ENCODE measurements at regions not wholly inside any gene's neighbourhood (a gene's known extent, or its start where the extent isn't known, plus 50 kb on each side); places are given as distances from the start of the nearest gene placed in this dataset.
"Not testable (repeated sequence)": the region's sequence is repeated elsewhere in the genome, so short reads cannot be mapped to it uniquely, and the experiment has no call there.

DNA sequence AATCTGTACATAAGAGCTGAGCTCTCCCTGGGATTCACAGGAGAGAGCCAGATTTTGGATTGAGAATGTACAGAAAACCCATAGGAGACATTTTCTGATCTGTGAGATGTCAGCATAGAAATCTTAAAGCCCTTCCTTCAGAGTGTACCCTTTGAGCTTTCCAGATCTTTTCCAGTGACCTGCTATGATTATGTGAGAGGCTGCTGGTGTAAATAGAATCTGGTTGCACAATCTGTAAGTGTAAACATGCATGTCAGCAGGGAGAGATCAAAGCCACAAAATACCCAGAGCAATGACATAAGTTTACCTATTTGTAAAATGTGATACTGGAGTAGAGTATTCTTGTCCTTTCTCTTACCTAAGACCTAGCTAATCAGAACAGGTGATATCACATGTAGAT, 471.9 kb downstream of the FOXD4L5 start:
- H3K27ac ChIP-seq; H3K36me3 ChIP-seq; H3K9me3 ChIP-seq; H3K4me1 ChIP-seq (replicated peaks); H3K4me3 ChIP-seq; intact Hi-C loops (cut with DNase I); H3K27me3 ChIP-seq (replicated peaks; ENCODE audit: insufficient read depth); DNase-seq (ENCODE audit: low spot score): not testable (repeated sequence)

DNA sequence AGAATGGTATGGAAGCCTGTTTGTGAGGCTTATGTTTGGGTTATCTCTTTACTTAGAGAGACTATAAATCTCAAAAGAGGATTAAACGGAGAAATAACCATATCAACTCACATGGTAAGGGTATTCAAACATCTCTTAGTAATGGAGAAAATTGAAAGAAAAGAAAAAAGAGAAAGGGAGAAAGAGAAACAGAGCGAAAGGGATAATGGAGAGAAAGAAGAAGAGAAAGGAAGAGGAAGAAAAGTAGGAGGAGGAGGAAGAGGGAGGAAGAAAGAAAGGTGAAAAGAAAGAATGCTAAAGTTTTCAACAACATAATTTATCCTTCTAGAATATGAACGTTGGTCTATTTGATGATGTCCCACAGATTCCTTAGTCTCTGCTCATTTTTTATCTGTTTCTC, 506.3 kb downstream of the FOXD4L5 start:
- DNase-seq (ENCODE audit: low spot score); H3K27ac ChIP-seq; H3K27me3 ChIP-seq (replicated peaks; ENCODE audit: insufficient read depth); intact Hi-C loops (cut with DNase I); H3K9me3 ChIP-seq; H3K36me3 ChIP-seq; H3K4me3 ChIP-seq; H3K4me1 ChIP-seq (replicated peaks): not testable (repeated sequence)
- WGBS: 93% methylated on average over 3 of the region's 3 CpGs

DNA sequence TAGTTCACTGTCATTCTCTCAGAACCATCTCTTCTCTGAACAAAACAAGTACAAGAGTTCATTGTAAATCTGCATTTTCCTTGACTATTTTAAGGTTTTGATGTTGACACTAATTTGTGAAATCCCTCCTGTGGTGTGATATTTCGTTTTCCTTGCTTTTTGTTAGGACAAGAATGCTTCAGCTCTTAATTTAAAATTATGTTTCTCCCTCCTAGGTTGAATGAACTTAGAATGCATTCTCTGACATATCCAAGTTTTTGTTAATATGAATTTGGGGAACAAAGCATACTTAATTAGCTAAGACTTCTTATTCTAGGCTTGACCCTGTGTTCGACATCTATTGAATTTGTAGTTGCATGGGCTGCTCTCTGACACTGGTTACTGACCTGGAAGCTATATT, 508.7 kb downstream of the FOXD4L5 start:
- H3K4me1 ChIP-seq (replicated peaks); intact Hi-C loops (cut with DNase I); H3K36me3 ChIP-seq; H3K9me3 ChIP-seq; H3K27me3 ChIP-seq (replicated peaks; ENCODE audit: insufficient read depth); H3K27ac ChIP-seq; H3K4me3 ChIP-seq; DNase-seq (ENCODE audit: low spot score): not testable (repeated sequence)
- WGBS: 55% methylated on average over 1 of the region's 2 CpGs

DNA sequence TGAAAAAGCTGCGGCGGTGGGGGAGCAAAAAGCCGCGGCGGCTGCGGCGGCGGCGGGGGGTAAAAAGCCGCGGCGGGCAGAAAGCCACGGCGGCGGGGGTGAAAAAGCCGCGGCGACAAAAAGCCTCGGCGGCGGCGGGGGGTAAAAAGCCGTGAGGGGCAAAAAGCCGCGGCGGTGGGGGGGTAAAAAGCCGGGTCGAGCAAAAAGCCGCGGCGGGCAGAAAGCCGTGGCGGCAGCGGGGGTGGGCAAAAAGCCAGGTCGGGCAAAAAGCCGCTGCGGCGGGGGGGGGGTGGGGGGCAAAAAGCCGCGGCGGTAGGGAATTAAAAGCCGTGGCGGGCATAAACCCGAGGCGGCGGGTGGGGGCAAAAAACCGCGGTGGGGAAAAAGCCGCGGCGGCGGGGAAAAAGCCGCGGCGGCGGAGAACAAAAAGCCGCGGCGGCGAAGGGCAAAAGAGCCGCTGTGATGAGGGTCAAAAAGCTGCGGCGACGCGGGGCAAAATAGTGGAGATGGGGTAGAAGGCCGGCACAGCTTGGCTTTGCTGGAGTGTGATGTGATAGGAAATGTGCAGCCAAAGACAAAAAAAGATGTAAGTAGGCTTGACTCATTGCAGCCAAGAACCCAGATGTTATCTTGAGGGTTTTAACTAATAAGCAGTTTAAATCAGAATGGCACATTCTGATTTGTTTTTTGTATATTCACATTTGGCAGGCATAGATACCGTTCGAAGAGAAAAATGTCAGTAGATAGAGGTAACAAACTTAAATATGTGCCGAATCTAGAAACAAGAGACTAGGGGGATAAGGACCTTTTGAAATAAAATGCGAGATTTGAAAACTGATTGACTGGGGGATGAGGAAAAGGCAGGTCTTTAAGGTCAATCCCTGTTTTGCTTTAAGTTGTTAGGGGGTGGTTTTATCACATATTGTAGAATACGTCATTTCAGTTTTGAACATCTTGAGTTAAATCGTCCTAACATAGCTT, 509.9 kb downstream of the FOXD4L5 start:
- H3K9me3 ChIP-seq; H3K27me3 ChIP-seq (replicated peaks; ENCODE audit: insufficient read depth); DNase-seq (ENCODE audit: low spot score); H3K4me1 ChIP-seq (replicated peaks); intact Hi-C loops (cut with DNase I); H3K27ac ChIP-seq; H3K36me3 ChIP-seq: not testable (repeated sequence)
- peak overlapping the region; percentile 25 to 29 for H3K4me3 ChIP-seq
- 6% methylated on average over 31 of the region's 72 CpGs for WGBS

DNA sequence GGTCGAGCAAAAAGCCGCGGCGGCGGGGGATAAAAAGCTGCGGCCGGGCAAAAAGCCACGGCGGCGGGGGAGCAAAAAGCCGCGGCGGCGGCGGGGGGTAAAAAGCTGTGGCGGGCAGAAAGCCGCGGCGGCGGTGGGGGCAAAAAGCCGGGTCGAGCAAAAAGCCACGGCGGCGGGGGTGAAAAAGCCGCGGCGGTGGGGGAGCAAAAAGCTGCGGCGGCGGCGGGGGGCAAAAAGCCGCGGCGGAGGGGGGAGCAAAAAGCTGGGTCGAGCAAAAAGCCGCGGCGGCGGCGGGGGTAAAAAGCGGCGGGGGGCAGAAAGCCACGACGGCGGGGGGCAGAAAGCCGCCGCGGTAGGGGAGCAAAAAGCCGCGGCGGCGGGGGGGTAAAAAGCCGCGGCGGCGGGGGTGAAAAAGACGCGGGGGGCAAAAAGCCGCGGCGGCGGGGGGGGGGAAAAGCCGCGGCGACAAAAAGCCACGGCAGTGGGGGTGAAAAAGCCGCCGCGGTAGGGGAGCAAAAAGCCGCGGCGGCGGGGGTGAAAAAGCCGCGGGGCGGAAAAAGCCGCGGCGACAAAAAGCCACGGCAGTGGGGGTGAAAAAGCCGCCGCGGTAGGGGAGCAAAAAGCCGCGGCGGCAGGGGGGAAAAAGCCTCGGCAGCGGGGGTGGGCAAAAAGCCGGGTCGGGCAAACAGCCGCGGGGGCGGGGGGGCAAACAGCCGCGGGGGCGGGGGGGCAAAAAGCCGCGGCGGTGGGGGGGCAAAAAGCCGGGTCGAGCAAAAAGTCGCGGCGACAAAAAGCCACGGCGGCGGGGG, 510.8 kb downstream of the FOXD4L5 start:
- intact Hi-C loops (cut with DNase I); DNase-seq (ENCODE audit: low spot score); H3K4me1 ChIP-seq (replicated peaks); H3K27ac ChIP-seq; H3K9me3 ChIP-seq; H3K36me3 ChIP-seq; H3K27me3 ChIP-seq (replicated peaks; ENCODE audit: insufficient read depth): not testable (repeated sequence)
- 2% methylated on average over 33 of the region's 108 CpGs for WGBS
- peak overlapping the region; percentile 25 to 29 for H3K4me3 ChIP-seq

DNA sequence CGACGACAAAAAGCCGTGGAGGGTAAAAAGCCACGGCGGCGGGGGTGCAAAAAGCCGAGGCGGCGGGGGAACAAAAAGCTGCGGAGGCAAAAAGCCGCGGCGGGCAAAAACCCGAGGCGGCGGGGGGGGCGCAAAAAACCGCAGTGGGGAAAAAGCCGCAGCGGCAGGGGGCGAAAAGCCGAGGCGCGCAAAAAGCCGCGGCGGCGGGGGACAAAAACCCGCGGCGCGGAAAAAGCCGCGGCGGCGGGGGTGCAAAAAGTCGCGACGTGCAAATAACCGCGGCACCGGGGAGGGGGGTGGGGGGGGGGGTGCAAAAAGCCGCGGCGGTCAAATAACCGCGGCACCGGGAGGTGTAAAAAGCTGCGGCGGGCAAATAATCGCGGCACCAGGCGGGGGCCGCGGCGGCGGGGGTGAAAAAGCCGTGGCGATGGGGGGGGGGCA, 511.5 kb downstream of the FOXD4L5 start:
- Histone ChIP-seq H3K9me3 (no peaks in the 10 kb centered on the region), H3K27me3 (replicated peaks; ENCODE audit: insufficient read depth) (no peaks in the 10 kb centered on the region), H3K36me3 (no peaks in the 10 kb centered on the region), H3K27ac (no peak overlapping the region), H3K4me1 (replicated peaks) (no peaks in the 10 kb centered on the region), H3K4me3 (peak overlapping the region; percentile 25 to 29)
- no peak for TF ChIP-seq POLR2A (IDR thresholded peaks at IDR 0.05)
- TF ChIP-seq, protein P1, sequence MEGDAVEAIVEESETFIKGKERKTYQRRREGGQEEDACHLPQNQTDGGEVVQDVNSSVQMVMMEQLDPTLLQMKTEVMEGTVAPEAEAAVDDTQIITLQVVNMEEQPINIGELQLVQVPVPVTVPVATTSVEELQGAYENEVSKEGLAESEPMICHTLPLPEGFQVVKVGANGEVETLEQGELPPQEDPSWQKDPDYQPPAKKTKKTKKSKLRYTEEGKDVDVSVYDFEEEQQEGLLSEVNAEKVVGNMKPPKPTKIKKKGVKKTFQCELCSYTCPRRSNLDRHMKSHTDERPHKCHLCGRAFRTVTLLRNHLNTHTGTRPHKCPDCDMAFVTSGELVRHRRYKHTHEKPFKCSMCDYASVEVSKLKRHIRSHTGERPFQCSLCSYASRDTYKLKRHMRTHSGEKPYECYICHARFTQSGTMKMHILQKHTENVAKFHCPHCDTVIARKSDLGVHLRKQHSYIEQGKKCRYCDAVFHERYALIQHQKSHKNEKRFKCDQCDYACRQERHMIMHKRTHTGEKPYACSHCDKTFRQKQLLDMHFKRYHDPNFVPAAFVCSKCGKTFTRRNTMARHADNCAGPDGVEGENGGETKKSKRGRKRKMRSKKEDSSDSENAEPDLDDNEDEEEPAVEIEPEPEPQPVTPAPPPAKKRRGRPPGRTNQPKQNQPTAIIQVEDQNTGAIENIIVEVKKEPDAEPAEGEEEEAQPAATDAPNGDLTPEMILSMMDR (IDR thresholded peaks at IDR 0.05): no peak
- no peak for TF ChIP-seq POLR2AphosphoS5 (IDR thresholded peaks at IDR 0.05)
- WGBS: 1% methylated on average over 30 of the region's 59 CpGs
- intact Hi-C loops (cut with DNase I): no loop called here
- no peak for DNase-seq (ENCODE audit: low spot score)

DNA sequence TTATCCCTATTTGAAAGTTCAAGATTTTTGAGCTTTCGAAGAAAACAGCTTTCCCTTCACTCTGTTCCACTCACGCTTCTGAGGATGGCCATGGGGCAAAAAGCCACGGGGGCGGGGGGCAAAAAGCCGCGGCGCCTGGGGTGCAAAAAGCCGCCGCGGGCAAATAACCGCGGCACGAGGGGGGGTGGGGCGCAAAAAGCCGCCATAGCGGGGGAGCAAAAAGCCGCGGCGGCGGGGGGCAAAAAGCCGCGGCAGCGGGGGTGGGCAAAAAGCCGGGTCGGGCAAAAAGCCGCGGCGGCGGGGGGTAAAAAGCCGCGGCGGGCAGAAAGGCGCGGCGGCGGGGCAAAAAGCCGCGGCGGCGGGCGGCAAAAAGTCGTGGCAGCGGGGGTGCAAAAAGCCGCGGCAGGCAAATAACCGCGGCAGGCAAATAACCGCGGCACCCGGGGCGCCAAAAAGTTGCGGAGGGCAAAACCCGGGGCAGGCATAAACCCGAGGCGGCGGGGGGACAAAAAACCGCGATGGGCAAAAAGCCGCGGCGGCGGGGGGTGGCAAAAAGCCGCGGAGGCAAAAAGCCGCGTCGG, 512.2 kb downstream of the FOXD4L5 start:
- H3K9me3 ChIP-seq; intact Hi-C loops (cut with DNase I); H3K27me3 ChIP-seq (replicated peaks; ENCODE audit: insufficient read depth); H3K4me1 ChIP-seq (replicated peaks); H3K36me3 ChIP-seq; DNase-seq (ENCODE audit: low spot score); H3K27ac ChIP-seq: not testable (repeated sequence)
- peak overlapping the region; percentile 13 to 20 for H3K4me3 ChIP-seq
- WGBS: 2% methylated on average over 22 of the region's 67 CpGs

DNA sequence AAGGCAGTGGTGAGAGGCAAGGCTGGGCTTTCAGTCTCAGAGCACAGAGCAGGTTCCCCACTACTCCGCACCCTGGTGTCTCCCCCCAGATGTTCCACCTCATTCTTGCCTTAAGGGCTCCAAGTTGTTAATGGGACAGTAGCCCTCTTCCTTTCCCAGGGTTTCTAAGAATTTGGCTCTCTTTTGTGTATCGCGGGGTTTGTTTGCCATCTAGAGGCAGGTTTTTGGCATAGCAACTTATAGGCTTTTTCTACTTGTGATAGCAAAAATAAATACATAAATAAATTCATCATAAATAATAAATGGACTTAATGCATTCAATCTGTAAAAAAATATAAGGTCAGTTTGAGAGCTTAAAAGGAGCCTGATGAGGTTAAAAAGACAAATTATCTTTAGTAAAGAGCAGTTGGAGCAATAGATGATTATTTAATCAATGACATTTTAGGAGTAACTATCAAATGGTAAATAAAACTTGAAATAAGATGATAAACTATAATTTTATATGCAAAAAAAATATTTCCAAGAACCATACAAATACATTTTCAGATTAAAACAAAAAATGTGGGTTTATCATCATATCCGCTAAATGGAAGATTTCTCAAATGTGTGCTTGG, 512.8 kb downstream of the FOXD4L5 start:
- intact Hi-C loops (cut with DNase I); H3K27me3 ChIP-seq (replicated peaks; ENCODE audit: insufficient read depth); H3K9me3 ChIP-seq; H3K36me3 ChIP-seq; H3K27ac ChIP-seq; DNase-seq (ENCODE audit: low spot score); H3K4me3 ChIP-seq; H3K4me1 ChIP-seq (replicated peaks): not testable (repeated sequence)
- WGBS: 0% methylated on average over 2 of the region's 4 CpGs

Data from prostate gland (tissue), 2 donors.